K562 (cell line): ENCODE measurements at regions not wholly inside any gene's neighbourhood (a gene's known extent, or its start where the extent isn't known, plus 50 kb on each side); places are given as distances from the start of the nearest gene placed in this dataset.

ENCODE experiments used
- MGA ChIP-seq: fragments of 450-650 bp; IDR thresholded peaks from 2 replicates; pipeline ENCODE4 v1.6.1; 2016; ENCODE audit warnings: mild to moderate bottlenecking, moderate library complexity
- SRSF1 ChIP-seq: fragments of 200-400 bp; formaldehyde crosslinking; IDR thresholded peaks from 2 replicates; pipeline ENCODE4 v1.6.1; 2017; ENCODE audit warnings: mild to moderate bottlenecking, low read depth, low read length, moderate library complexity

- TF ChIP-seq MGA = no peak
- no peak for TF ChIP-seq SRSF1
Observed at GRCh38 chr22:25477358-25477757, 87.1 kb upstream of the GRK3 start (continued).
